Kidney epithelial cell (primary cell): ENCODE measurements at regions not wholly inside any gene's neighbourhood (a gene's known extent, or its start where the extent isn't known, plus 50 kb on each side); places are given as distances from the start of the nearest gene placed in this dataset.

ENCODE experiments used
- DNase-seq: peaks from one replicate; pipeline ENCODE4 v3.0.0-alpha.2; 2010; ENCODE audit warnings: low read depth
- H3K27me3 ChIP-seq: 2 replicates; pipeline ENCODE4 v1.6.0; 2011; ENCODE audit warnings: low read length; ENCODE audit not compliant: control insufficient read depth, insufficient read depth
- H3K36me3 ChIP-seq: 2 replicates; pipeline ENCODE4 v1.5.1; 2011; ENCODE audit warnings: low read length; ENCODE audit not compliant: control insufficient read depth, insufficient read depth
- H3K4me3 ChIP-seq: 2 replicates; pipeline ENCODE4 v1.5.1; 2011; ENCODE audit warnings: low read depth, mild to moderate bottlenecking, control low read depth, low read length
- TF ChIP-seq, protein P1 (sequence below): IDR thresholded peaks from 2 replicates; pipeline ENCODE4 v1.5.1; 2011; ENCODE audit warnings: mild to moderate bottlenecking, moderate library complexity, low read length, control low read depth, inconsistent platforms; ENCODE audit not compliant: insufficient read depth, poor library complexity, severe bottlenecking

GRCh38 chr16:86137359-86137758 lies 238.4 kb downstream of the IRF8 start:
- Histone ChIP-seq H3K36me3 (no peaks in the 10 kb centered on the region), H3K4me3 (no peak overlapping the region), H3K27me3 (no peaks in the 10 kb centered on the region)
- no peak for DNase-seq
- TF ChIP-seq, protein P1, sequence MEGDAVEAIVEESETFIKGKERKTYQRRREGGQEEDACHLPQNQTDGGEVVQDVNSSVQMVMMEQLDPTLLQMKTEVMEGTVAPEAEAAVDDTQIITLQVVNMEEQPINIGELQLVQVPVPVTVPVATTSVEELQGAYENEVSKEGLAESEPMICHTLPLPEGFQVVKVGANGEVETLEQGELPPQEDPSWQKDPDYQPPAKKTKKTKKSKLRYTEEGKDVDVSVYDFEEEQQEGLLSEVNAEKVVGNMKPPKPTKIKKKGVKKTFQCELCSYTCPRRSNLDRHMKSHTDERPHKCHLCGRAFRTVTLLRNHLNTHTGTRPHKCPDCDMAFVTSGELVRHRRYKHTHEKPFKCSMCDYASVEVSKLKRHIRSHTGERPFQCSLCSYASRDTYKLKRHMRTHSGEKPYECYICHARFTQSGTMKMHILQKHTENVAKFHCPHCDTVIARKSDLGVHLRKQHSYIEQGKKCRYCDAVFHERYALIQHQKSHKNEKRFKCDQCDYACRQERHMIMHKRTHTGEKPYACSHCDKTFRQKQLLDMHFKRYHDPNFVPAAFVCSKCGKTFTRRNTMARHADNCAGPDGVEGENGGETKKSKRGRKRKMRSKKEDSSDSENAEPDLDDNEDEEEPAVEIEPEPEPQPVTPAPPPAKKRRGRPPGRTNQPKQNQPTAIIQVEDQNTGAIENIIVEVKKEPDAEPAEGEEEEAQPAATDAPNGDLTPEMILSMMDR: no peak

- no peaks in the 10 kb centered on the region for H3K27me3 ChIP-seq
- no peak for DNase-seq
Measured at GRCh38 chr16:86138121-86139085, 239.4 kb downstream of the IRF8 start.

DNA sequence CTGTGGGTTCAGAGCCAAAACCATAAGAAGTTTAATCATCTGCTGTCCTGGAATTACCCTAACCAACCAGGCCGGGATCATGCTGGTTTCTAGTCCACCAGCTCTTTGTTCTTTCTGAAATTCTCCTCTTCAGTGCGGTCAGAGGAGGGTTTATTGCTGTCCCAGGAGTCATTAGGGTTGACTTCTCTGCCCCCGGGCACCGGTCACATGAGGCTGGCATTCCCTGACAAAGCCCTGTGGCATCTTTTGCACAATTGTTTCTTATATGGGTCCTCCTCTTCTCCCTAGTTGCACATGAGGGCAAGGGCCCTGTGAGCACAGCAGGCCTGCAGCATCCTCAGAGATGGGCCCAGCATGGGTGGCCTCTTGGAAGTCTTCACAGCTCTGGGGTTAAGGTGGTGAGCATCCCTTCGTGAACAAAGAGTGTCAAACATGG lies 243.9 kb downstream of the IRF8 start:
- H3K36me3 ChIP-seq: no peaks in the 10 kb centered on the region
- TF ChIP-seq, protein P1: no peak
- DNase-seq: no peak
- H3K27me3 ChIP-seq: no peaks in the 10 kb centered on the region
- no peak overlapping the region for H3K4me3 ChIP-seq

More at GRCh38 chr16:86138121-86139085, 239.4 kb downstream of the IRF8 start:
- no peaks in the 10 kb centered on the region for H3K36me3 ChIP-seq
- no peak overlapping the region for H3K4me3 ChIP-seq
- TF ChIP-seq, protein P1: no peak

GRCh38 chr16:86143666-86144065 lies 244.7 kb downstream of the IRF8 start:
- Histone ChIP-seq H3K27me3 (no peaks in the 10 kb centered on the region), H3K36me3 (no peaks in the 10 kb centered on the region), H3K4me3 (no peak overlapping the region)
- DNase-seq: no peak
- TF ChIP-seq, protein P1: no peak

DNA sequence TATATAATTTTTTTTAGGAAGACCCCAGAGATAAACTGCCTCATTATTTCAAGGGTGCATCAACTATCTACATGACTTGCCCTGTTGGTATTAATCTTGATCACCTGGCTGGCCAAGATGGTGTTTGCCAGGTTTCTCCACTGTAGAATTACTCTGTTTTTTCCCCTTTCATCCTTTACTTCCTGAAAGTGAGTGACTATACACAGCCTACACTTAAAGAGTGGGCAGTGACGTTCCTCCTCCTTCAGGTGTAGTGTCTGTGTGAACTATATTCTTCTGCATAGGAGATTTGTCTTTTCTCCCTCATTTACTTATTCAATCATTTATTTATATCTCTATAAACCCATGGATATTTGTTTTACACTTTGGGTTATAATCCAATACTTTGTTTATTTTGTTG lies 246.7 kb downstream of the IRF8 start:
- DNase-seq: no peak
- H3K27me3 ChIP-seq: no peaks in the 10 kb centered on the region
- no peaks in the 10 kb centered on the region for H3K36me3 ChIP-seq
- H3K4me3 ChIP-seq: no peak overlapping the region
- TF ChIP-seq, protein P1: no peak
